Liver (tissue), 8 donors: ENCODE measurements at regions not wholly inside any gene's neighbourhood (a gene's known extent, or its start where the extent isn't known, plus 50 kb on each side); places are given as distances from the start of the nearest gene placed in this dataset.

ENCODE experiments used
- DNase-seq: peaks from one replicate; pipeline ENCODE4 v3.0.0-alpha.2; 2017; ENCODE audit warnings: low spot score
- H3K27ac ChIP-seq, 2 donors: one replicate each; pipeline ENCODE4 v1.7.0; 2013; ENCODE audit warnings: inconsistent platforms in 2 of 2, low read length in 2 of 2, control low read depth in 1 of 2, low read depth in 1 of 2, mild to moderate bottlenecking in 1 of 2
- H3K27me3 ChIP-seq, 4 donors: one replicate each; pipeline versions ENCODE4 v1.6.1 to v1.7.0; 2013; ENCODE audit warnings: low read length in 3 of 4, inconsistent platforms in 1 of 4, mild to moderate bottlenecking in 1 of 4, moderate library complexity in 1 of 4; ENCODE audit not compliant: control insufficient read depth in 4 of 4, insufficient read depth in 4 of 4
- H3K36me3 ChIP-seq, 4 donors: one replicate each; pipeline versions ENCODE4 v1.6.1 to v1.7.0; 2013; ENCODE audit warnings: low read length in 3 of 4, mild to moderate bottlenecking in 3 of 4, low read depth in 1 of 4, moderate library complexity in 1 of 4; ENCODE audit not compliant: control insufficient read depth in 4 of 4, insufficient read depth in 3 of 4
- H3K4me1 ChIP-seq, 4 donors: one replicate each; pipeline versions ENCODE4 v1.6.1 to v1.7.0; 2013; ENCODE audit warnings: low read length in 3 of 4, mild to moderate bottlenecking in 3 of 4, moderate library complexity in 1 of 4; ENCODE audit not compliant: control insufficient read depth in 4 of 4, insufficient read depth in 4 of 4
- H3K4me3 ChIP-seq, 3 donors: one replicate each; pipeline versions ENCODE4 v1.6.1 to v1.7.0; 2013; ENCODE audit warnings: low read length in 3 of 3, control low read depth in 1 of 3, low read depth in 1 of 3, mild to moderate bottlenecking in 1 of 3
- H3K9ac ChIP-seq, 2 donors: one replicate each; pipeline ENCODE4 v1.7.0; 2013; ENCODE audit warnings: low read length in 2 of 2, mild to moderate bottlenecking in 2 of 2, moderate library complexity in 2 of 2, control low read depth in 1 of 2, low read depth in 1 of 2
- H3K9me3 ChIP-seq, 4 donors: one replicate each; pipeline versions ENCODE4 v1.6.1 to v1.7.0; 2013; ENCODE audit warnings: low read length in 3 of 4; ENCODE audit not compliant: control insufficient read depth in 4 of 4
- EGR1 ChIP-seq, 2 donors: IDR thresholded peaks; 2 replicates each; pipeline ENCODE4 v1.6.1; 2016 to 2018; ENCODE audit warnings: antibody characterized with exemption in 2 of 2, low read depth in 2 of 2
- FOXA2 ChIP-seq: IDR thresholded peaks from 2 replicates; pipeline ENCODE4 v1.6.1; 2016; ENCODE audit warnings: antibody characterized with exemption
- GABPA ChIP-seq, 2 donors: IDR thresholded peaks in 1 of 2; conservative IDR thresholded peaks in 1 of 2; 2 replicates each; pipeline ENCODE4 v1.6.1; 2016; ENCODE audit warnings: antibody characterized with exemption in 2 of 2, mild to moderate bottlenecking in 1 of 2, moderate library complexity in 1 of 2
- HNF4G ChIP-seq: IDR thresholded peaks from 2 replicates; pipeline ENCODE4 v1.6.1; 2016; ENCODE audit warnings: antibody characterized with exemption
- JUND ChIP-seq, 2 donors: IDR thresholded peaks; 2 replicates each; pipeline ENCODE4 v1.6.1; 2016; ENCODE audit warnings: antibody characterized with exemption in 2 of 2
- RXRA ChIP-seq, 2 donors: IDR thresholded peaks; 2 replicates each; pipeline ENCODE4 v1.6.1; 2017 to 2018; ENCODE audit warnings: antibody characterized with exemption in 2 of 2, mild to moderate bottlenecking in 1 of 2
- SP1 ChIP-seq: IDR thresholded peaks from 2 replicates; pipeline ENCODE4 v1.6.1; 2018; ENCODE audit warnings: antibody characterized with exemption, mild to moderate bottlenecking
- WGBS: extraction: QIAGEN DNeasy Blood & Tissue Kit; methylation state at CpG from one replicate; pipeline ENCODE4 v1.1.7; 2013; 5-methylcytosine and 5-hydroxymethylcytosine counted together
- TF ChIP-seq, protein P1 (sequence below): IDR thresholded peaks from 2 replicates; pipeline ENCODE4 v1.6.1; 2016; ENCODE audit warnings: antibody characterized with exemption
- TF ChIP-seq, protein P2 (sequence below): IDR thresholded peaks from 2 replicates; pipeline ENCODE4 v1.6.1; 2016; ENCODE audit warnings: antibody characterized with exemption
- TF ChIP-seq, protein P3 (sequence below): fragments of 150-350 bp; IDR thresholded peaks from 2 replicates; pipeline ENCODE4 v1.5.1; 2017; ENCODE audit warnings: improper control_type of control experiment, low read depth, low read length; ENCODE audit not compliant: missing input control
- TF ChIP-seq, protein P4 (sequence below): IDR thresholded peaks from 2 replicates; pipeline ENCODE4 v1.6.1; 2016; ENCODE audit warnings: antibody characterized with exemption, mild to moderate bottlenecking
- donor health status: healthy.
- donor health status: healthy.
- donor health status: healthy.
- donor health status: healthy.
- donor health status: healthy.

GRCh38 chr5:96220610-96221390 lies 212.2 kb downstream of the PCSK1 start:
- Histone ChIP-seq H3K4me3 (no peak overlapping the region), H3K9me3 (no peaks in the 10 kb centered on the region), H3K27ac (no peak overlapping the region), H3K4me1 (no peaks in the 10 kb centered on the region), H3K27me3 (no peaks in the 10 kb centered on the region), H3K9ac (no peak overlapping the region), H3K36me3 (no peaks in the 10 kb centered on the region)
- no peak for DNase-seq
- TF ChIP-seq HNF4G (no peak), JUND (IDR thresholded peaks at IDR 0.05) (no peak), RXRA (IDR thresholded peaks at IDR 0.05) (no peak), SP1 (no peak), GABPA (IDR thresholded peaks at IDR 0.05 in 1 of 2, conservative IDR thresholded peaks at IDR 0.05 in 1 of 2) (no peak)
- TF ChIP-seq, protein P1, sequence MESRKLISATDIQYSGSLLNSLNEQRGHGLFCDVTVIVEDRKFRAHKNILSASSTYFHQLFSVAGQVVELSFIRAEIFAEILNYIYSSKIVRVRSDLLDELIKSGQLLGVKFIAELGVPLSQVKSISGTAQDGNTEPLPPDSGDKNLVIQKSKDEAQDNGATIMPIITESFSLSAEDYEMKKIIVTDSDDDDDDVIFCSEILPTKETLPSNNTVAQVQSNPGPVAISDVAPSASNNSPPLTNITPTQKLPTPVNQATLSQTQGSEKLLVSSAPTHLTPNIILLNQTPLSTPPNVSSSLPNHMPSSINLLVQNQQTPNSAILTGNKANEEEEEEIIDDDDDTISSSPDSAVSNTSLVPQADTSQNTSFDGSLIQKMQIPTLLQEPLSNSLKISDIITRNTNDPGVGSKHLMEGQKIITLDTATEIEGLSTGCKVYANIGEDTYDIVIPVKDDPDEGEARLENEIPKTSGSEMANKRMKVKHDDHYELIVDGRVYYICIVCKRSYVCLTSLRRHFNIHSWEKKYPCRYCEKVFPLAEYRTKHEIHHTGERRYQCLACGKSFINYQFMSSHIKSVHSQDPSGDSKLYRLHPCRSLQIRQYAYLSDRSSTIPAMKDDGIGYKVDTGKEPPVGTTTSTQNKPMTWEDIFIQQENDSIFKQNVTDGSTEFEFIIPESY = no peak
- TF ChIP-seq, protein P2, sequence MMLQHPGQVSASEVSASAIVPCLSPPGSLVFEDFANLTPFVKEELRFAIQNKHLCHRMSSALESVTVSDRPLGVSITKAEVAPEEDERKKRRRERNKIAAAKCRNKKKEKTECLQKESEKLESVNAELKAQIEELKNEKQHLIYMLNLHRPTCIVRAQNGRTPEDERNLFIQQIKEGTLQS = no peak
- WGBS = 91% methylated on average over 4 of the region's 4 CpGs

- no peak overlapping the region for H3K9ac ChIP-seq
- no peaks in the 10 kb centered on the region for H3K36me3 ChIP-seq
- no peak for TF ChIP-seq GABPA (IDR thresholded peaks at IDR 0.05 in 1 of 2, conservative IDR thresholded peaks at IDR 0.05 in 1 of 2)
- TF ChIP-seq, protein P3, sequence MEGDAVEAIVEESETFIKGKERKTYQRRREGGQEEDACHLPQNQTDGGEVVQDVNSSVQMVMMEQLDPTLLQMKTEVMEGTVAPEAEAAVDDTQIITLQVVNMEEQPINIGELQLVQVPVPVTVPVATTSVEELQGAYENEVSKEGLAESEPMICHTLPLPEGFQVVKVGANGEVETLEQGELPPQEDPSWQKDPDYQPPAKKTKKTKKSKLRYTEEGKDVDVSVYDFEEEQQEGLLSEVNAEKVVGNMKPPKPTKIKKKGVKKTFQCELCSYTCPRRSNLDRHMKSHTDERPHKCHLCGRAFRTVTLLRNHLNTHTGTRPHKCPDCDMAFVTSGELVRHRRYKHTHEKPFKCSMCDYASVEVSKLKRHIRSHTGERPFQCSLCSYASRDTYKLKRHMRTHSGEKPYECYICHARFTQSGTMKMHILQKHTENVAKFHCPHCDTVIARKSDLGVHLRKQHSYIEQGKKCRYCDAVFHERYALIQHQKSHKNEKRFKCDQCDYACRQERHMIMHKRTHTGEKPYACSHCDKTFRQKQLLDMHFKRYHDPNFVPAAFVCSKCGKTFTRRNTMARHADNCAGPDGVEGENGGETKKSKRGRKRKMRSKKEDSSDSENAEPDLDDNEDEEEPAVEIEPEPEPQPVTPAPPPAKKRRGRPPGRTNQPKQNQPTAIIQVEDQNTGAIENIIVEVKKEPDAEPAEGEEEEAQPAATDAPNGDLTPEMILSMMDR = no peak
- TF ChIP-seq HNF4G = no peak
- TF ChIP-seq, protein P4, sequence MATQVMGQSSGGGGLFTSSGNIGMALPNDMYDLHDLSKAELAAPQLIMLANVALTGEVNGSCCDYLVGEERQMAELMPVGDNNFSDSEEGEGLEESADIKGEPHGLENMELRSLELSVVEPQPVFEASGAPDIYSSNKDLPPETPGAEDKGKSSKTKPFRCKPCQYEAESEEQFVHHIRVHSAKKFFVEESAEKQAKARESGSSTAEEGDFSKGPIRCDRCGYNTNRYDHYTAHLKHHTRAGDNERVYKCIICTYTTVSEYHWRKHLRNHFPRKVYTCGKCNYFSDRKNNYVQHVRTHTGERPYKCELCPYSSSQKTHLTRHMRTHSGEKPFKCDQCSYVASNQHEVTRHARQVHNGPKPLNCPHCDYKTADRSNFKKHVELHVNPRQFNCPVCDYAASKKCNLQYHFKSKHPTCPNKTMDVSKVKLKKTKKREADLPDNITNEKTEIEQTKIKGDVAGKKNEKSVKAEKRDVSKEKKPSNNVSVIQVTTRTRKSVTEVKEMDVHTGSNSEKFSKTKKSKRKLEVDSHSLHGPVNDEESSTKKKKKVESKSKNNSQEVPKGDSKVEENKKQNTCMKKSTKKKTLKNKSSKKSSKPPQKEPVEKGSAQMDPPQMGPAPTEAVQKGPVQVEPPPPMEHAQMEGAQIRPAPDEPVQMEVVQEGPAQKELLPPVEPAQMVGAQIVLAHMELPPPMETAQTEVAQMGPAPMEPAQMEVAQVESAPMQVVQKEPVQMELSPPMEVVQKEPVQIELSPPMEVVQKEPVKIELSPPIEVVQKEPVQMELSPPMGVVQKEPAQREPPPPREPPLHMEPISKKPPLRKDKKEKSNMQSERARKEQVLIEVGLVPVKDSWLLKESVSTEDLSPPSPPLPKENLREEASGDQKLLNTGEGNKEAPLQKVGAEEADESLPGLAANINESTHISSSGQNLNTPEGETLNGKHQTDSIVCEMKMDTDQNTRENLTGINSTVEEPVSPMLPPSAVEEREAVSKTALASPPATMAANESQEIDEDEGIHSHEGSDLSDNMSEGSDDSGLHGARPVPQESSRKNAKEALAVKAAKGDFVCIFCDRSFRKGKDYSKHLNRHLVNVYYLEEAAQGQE = no peak
- TF ChIP-seq FOXA2 = no peak
- no peak for TF ChIP-seq EGR1 (IDR thresholded peaks at IDR 0.05; ENCODE audit: low read depth in 2 of 2)
- no peaks in the 10 kb centered on the region for H3K9me3 ChIP-seq
- H3K4me3 ChIP-seq = no peak overlapping the region
- whole genome bisulfite sequencing = 89% methylated on average over 4 of the region's 4 CpGs
- no peak for DNase-seq
- H3K4me1 ChIP-seq = peaks cover 0 to 2% (median 0%) of the 10 kb centered on the region in 4 donors
- H3K27me3 ChIP-seq = no peaks in the 10 kb centered on the region
- H3K27ac ChIP-seq = no peak overlapping the region
Observed at GRCh38 chr5:96219580-96220281, 213.3 kb downstream of the PCSK1 start.
